ENCODE measurements at regions not wholly inside any gene's neighbourhood (a gene's known extent, or its start where the extent isn't known, plus 50 kb on each side); places are given as distances from the start of the nearest gene placed in this dataset.

DNA sequence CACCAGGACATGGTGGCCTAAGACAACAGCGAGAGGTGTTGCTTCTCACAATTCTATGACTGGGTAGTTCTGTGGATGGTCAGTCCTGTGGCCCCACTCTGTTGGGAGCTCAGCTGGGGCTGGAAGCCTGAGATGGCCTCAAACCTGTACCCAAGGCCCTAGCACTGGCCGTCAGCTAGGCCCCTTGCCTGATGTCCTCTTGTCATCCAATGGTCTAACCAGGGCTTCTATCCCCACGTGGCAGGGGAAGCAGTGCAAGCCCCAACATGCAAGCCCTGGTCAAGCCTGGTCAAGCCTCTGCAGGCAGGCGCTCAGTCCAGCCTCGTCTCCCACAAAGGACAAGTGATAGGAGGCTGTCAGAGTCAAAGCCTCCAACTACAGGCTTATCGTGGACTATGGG, 196.5 kb upstream of the CST7 start:
- ChIA-PET CTCF (no interaction called here), POLR2A (no interaction called here)
- Mint-ChIP-seq H3K4me1 (peaks cover 3% of the 10 kb centered on the region), H3K27ac (no peak overlapping the region), H3K27me3 (peaks cover 2% of the 10 kb centered on the region), H3K4me3 (no peak overlapping the region), H3K36me3 (ENCODE audit: low read depth) (no peaks in the 10 kb centered on the region), H3K9me3 (ENCODE audit: low read depth) (no peaks in the 10 kb centered on the region)
- intact Hi-C loops (cut with DNase I, micrococcal nuclease), result no loop called here
- ATAC-seq, result no peak
- no peak for DNase-seq

DNA sequence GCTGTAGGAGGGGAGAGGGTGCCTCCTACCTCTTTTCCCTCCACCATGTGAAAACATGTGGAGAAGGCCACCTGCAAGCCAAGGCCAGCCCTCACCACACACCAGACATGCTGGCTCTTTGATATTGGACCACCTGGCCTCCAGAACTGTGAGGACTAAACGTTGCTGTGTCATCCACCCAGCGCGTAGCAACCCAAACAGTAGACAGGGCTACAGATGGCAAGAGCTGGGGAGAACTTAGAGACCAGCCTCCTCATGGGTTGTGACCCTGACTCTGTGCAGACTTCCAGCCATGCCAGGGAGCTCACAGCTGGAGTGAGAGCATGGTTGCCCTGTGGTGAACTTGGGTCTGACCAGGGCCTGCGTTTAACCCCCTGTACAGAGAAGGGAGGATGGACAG, 195.9 kb upstream of the CST7 start:
- Mint-ChIP-seq H3K9me3 (ENCODE audit: low read depth) (no peaks in the 10 kb centered on the region), H3K4me3 (no peak overlapping the region), H3K27ac (no peak overlapping the region), H3K36me3 (ENCODE audit: low read depth) (no peaks in the 10 kb centered on the region), H3K4me1 (no peaks in the 10 kb centered on the region), H3K27me3 (peaks cover 2% of the 10 kb centered on the region)
- ATAC-seq, result no peak
- DNase-seq, result no peak
- POLR2A ChIA-PET, result no interaction called here
- CTCF ChIA-PET, result no interaction called here
- intact Hi-C loops (cut with DNase I, micrococcal nuclease), result no loop called here

DNA sequence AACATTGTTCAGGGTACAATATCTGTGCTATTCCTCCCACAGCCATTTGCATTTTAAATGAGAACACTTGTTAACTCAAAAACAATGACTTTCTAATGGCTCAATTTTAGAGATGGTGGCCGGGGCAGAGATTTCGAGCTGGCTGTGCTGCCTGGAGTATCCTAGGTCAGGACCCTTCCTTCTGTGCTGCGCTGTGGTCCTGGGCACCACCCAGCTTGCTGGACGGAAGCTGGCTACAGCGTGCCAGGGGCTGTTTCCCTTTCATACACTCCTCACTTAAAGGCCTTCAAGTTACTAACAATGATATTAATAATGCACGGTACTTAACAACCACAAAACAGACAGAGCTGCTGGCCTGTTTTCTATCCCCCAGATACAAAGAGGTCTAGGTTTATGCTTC, 194.4 kb upstream of the CST7 start:
- ChIA-PET CTCF (no interaction called here), POLR2A (no interaction called here)
- Mint-ChIP-seq H3K9me3 (ENCODE audit: low read depth) (no peaks in the 10 kb centered on the region), H3K36me3 (ENCODE audit: low read depth) (no peaks in the 10 kb centered on the region), H3K27ac (no peak overlapping the region), H3K27me3 (peaks cover 2% of the 10 kb centered on the region), H3K4me3 (no peak overlapping the region), H3K4me1 (no peaks in the 10 kb centered on the region)
- intact Hi-C loops (cut with DNase I, micrococcal nuclease), result no loop called here
- ATAC-seq (no peak), DNase-seq (no peak)

DNA sequence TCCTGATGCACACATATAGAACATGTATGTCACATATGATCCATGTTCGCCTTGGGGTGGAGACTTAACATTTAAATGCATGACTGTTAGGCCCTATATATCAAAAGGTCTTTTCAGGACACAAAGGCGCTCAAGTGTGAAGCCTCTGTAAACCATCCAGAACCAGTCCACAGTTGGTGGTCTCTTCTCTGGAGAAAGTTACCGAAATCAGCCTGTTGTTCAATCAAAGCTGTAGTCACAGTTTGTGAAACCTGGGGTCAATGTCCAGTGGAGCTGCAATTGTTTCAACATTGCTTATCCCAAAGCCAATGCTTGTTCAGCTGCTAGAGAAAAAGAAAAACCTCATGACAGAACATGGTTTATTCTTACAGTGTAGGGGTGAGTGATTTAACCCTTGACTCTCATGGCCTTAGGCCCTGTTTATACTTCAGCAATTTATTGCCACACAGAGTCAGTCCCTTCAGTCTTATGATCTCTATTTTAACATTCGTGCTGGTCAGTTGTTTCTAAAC, 193.6 kb upstream of the CST7 start:
- no peak for DNase-seq
- Mint-ChIP-seq H3K4me3 (no peak overlapping the region), H3K4me1 (no peaks in the 10 kb centered on the region), H3K27ac (no peak overlapping the region), H3K27me3 (peaks cover 2% of the 10 kb centered on the region), H3K36me3 (ENCODE audit: low read depth) (no peaks in the 10 kb centered on the region), H3K9me3 (ENCODE audit: low read depth) (no peaks in the 10 kb centered on the region)
- POLR2A ChIA-PET, result no interaction called here
- intact Hi-C loops (cut with DNase I, micrococcal nuclease), result no loop called here
- CTCF ChIA-PET, result no interaction called here
- ATAC-seq, result no peak

DNA sequence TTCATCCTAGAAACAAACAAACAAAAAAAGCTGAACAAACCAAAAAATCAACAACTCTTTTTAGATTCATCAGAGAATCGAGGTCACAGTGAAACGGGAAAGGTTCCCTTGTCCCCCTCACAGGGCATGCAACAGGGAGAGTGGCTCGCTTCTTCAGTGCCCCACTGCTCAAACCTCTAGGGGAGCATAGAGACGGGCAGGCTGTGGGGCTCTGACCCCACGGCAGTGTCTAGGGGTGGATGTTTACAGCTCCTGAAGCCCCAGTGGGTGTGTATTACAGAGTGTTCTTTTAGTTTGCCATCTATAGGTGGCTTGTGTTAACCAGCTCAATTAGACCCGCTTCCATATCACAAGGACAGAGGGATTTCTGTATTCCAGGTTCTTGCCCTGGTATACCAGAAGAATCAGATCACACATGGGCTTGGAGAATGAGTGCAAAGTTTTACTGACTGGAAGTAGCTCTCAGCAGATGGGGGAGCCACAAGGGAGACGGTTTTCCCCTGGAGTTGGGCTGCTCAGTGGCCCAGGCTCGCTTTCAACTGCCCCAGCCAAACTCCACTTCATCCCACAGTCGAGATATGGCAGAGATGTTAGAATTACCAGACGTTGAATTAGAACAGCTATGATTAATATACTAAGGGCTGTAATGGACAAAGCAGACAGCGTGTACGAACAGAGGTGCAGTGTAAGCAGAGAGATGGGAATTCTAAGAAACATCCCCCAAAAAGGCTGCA, 192.6 kb upstream of the CST7 start:
- intact Hi-C loops (cut with DNase I, micrococcal nuclease), result no loop called here
- ATAC-seq, result no peak
- ChIA-PET POLR2A (no interaction called here), CTCF (no interaction called here)
- H3K4me3 Mint-ChIP-seq, result no peak overlapping the region
- no peaks in the 10 kb centered on the region for H3K36me3 Mint-ChIP-seq (ENCODE audit: low read depth)
- DNase-seq, result no peak
- H3K9me3 Mint-ChIP-seq (ENCODE audit: low read depth), result no peaks in the 10 kb centered on the region
- H3K4me1 Mint-ChIP-seq, result no peaks in the 10 kb centered on the region
- H3K27me3 Mint-ChIP-seq, result peaks cover 2% of the 10 kb centered on the region
- H3K27ac Mint-ChIP-seq, result no peak overlapping the region

DNA sequence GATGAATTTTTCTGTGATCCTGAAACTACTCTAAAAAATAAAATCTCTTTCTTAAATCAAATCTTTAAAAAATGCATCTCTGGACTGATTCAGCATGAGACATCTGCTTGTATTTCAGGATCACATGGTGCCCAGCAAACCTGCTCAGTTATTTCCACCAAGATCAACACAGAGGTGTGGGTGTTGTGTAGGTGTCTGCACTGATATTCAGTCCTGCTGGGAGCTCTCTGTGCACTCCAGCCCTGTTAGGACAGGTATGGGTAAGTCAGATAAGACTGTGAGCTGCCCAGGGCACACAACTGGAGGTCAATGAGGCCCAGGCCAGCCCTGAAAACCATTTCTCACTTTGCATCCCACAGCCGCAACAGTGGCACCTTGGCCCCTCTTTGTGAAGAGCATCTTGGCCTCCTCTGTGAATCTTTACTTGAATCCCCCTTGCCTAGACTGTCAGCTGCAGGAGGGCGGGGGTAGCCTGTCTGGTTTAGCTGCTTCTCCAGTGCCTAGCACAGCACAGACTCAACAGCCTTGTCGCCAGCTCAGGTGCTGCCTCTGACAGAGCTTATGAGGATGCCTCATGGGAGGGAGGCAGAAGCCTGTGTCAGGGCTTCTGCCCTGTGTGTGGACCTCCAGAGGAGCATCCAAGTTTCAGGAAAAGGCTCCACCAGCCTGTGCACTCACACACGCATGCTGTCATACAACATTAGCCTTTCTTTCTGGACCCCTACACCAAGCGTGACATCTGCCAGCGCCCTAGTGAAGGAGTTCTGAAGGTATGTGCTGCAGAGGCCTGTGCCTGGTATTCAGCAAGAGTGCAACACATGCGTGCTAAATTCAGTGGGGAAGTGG, 187.6 kb upstream of the CST7 start:
- intact Hi-C loops (cut with DNase I, micrococcal nuclease), result no loop called here
- ATAC-seq (no peak), DNase-seq (no peak)
- Mint-ChIP-seq H3K4me1 (no peaks in the 10 kb centered on the region), H3K4me3 (no peak overlapping the region), H3K27me3 (peaks cover 5% of the 10 kb centered on the region), H3K36me3 (ENCODE audit: low read depth) (no peaks in the 10 kb centered on the region), H3K9me3 (ENCODE audit: low read depth) (no peaks in the 10 kb centered on the region), H3K27ac (no peak overlapping the region)
- POLR2A ChIA-PET, result no interaction called here
- CTCF ChIA-PET, result no interaction called here

DNA sequence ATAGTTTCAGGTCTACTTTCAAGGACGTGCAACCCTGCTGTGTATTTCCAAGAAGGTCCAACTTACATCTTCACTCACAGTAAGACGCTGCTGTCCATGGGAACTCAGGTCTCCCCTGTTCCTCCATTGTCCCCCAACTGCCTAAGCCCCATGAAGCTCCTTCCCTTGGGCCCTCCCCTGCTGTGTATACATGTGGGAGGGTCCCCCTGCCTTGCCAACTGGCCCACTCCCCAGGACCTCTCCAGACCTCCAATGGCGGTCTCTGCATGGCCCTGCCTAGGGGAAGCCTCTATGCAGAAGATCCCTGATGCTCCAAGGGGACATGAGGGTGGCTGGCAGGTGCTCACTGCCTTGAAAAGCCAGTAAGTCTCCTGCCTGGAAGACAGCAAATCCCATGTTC, 186.7 kb upstream of the CST7 start:
- no peaks in the 10 kb centered on the region for H3K36me3 Mint-ChIP-seq (ENCODE audit: low read depth)
- peaks cover 3% of the 10 kb centered on the region for H3K27me3 Mint-ChIP-seq
- CTCF ChIA-PET, result no interaction called here
- intact Hi-C loops (cut with DNase I, micrococcal nuclease), result no loop called here
- POLR2A ChIA-PET, result no interaction called here
- ATAC-seq, result no peak
- no peak overlapping the region for H3K4me3 Mint-ChIP-seq
- no peaks in the 10 kb centered on the region for H3K9me3 Mint-ChIP-seq (ENCODE audit: low read depth)
- DNase-seq, result no peak
- no peaks in the 10 kb centered on the region for H3K4me1 Mint-ChIP-seq
- no peak overlapping the region for H3K27ac Mint-ChIP-seq

DNA sequence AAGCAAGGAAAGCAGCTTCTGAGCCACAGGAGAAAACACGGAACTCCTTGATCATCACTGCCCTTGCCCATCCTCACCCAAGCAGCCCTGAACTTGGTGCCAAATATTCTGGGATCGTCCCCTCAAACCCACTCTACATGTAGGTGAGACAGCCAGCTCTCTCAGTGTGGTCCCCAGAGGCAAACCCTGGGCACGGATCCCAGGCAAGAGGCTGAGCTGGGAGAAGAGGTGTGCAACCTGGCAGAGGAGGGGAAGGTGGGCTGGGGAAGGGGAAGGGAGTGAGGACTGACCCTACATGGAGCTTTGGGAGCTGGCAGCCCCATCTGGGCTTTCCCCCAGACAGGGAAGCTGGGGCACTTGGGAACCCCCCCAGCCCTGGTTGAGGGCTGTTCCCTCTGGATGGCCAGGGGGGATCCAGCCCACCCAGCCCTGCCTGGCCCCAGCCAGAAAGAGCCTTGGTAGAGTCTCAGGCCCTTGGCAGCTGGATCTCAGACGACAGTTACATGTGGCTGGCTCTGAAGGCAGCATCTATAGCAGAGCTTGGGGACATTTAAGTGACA, 186.2 kb upstream of the CST7 start:
- no peak overlapping the region for H3K27ac Mint-ChIP-seq
- no peak overlapping the region for H3K4me3 Mint-ChIP-seq
- no peaks in the 10 kb centered on the region for H3K9me3 Mint-ChIP-seq (ENCODE audit: low read depth)
- peaks cover 3% of the 10 kb centered on the region for H3K27me3 Mint-ChIP-seq
- H3K4me1 Mint-ChIP-seq, result no peaks in the 10 kb centered on the region
- no peaks in the 10 kb centered on the region for H3K36me3 Mint-ChIP-seq (ENCODE audit: low read depth)
- DNase-seq (no peak), ATAC-seq (no peak)
- ChIA-PET POLR2A (no interaction called here), CTCF (no interaction called here)
- intact Hi-C loops (cut with DNase I, micrococcal nuclease), result no loop called here

DNA sequence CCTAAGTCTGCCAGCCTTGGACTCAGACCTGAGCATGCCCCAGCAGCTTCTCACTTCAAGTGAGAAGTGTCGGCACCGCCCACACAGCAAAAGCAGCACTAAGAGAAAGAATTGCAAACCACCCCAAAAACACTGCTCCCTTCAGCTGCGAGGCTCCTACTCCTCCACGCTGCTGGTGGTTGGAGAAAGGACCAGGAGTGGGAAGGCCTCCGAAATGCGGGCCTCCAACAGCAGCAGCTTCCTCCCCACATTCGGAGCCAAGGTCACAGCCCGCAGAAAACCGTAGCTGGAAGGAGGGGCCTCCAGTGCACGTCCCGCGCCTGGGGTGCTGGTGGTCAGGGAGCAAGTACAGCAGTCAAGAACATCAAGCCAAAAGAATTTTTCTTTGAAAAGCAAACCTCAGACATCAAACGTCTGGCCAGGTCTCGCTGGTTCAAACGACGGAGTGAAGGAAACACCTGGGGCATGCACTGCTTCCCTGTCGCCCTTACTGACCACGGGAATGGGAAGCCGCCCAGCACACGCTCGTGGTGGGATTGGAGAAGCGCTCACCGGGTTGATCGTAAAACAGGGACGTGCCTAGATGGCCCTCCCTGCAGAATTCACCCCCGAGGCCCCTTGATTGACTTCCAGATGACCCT, 185.6 kb upstream of the CST7 start:
- H3K4me3 Mint-ChIP-seq, result no peak overlapping the region
- no peaks in the 10 kb centered on the region for H3K36me3 Mint-ChIP-seq (ENCODE audit: low read depth)
- no peak for DNase-seq
- H3K27me3 Mint-ChIP-seq, result peaks cover 3% of the 10 kb centered on the region
- intact Hi-C loops (cut with DNase I, micrococcal nuclease), result no loop called here
- ATAC-seq, result peak; percentile 9
- H3K9me3 Mint-ChIP-seq (ENCODE audit: low read depth), result no peaks in the 10 kb centered on the region
- H3K4me1 Mint-ChIP-seq, result no peaks in the 10 kb centered on the region
- CTCF ChIA-PET, result no interaction called here
- H3K27ac Mint-ChIP-seq, result no peak overlapping the region
- POLR2A ChIA-PET, result no interaction called here

DNA sequence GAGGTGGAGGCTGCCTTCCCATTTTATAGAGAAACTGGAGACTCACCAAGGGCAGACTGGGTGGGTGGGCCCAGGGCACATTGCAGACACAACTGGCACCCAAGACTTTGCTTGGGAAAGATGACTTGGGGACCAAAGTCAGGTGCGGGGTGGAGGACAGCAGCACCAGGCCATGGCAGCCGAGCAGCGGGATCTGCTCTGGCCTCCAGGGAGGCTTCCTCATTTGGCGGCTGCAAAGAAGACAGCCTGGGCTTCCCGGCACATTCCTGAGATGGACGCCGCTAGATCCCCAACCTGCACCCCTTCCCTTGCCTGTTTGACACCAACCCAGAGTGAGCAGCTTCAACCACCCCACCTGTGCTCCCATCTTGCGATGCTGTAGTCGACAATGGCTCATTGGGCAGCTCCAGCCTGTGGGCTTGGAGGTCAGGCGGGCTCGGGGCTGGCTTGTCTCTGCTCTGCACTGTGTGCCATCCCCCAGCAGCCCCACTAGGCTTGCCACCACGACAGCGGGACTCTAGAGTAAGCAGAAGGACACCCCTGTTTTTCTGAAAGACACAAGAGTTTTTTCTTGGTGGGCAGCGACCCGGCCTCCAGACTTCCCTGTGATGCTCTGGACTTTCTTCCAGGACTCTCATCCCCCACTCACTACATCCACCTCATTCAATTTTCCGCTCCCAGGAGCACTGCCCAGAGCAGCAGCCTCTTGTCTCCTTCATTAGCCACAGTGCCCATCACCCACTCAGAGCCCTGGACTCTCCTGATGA, 184.9 kb upstream of the CST7 start:
- Mint-ChIP-seq H3K27me3 (peaks cover 3% of the 10 kb centered on the region), H3K4me3 (no peak overlapping the region), H3K9me3 (ENCODE audit: low read depth) (no peaks in the 10 kb centered on the region), H3K4me1 (no peaks in the 10 kb centered on the region), H3K27ac (no peak overlapping the region), H3K36me3 (ENCODE audit: low read depth) (no peaks in the 10 kb centered on the region)
- ChIA-PET CTCF (no interaction called here), POLR2A (no interaction called here)
- no peak for ATAC-seq
- intact Hi-C loops (cut with DNase I, micrococcal nuclease), result no loop called here
- no peak for DNase-seq

DNA sequence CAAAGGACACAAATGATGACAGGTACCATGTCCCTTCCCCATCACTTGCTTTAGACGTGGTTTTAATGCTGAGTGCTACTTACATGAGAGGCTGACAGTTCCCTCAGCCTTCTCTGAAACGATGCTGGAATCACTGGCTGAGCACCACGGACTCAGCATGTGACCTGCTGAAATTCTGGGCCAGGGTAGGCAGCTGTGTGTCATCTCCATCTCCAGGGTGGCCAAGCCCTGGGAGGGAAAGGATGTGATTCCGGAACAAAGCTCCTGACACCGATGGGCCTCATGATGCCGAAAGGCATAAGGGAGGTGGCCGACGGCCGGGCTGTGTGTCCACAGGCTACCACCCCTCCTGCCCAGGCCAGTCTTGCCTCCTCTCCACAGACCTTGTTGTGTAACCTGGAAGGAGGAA, 184.3 kb upstream of the CST7 start:
- peaks cover 3% of the 10 kb centered on the region for H3K27me3 Mint-ChIP-seq
- ChIA-PET CTCF (interaction anchor here (0.7 kb wide), 1 partner anchor 124 kb away, joined by 4 read pairs; no protein-coding TSS in a partner anchor), POLR2A (no interaction called here)
- H3K27ac Mint-ChIP-seq, result no peak overlapping the region
- intact Hi-C loops (cut with DNase I, micrococcal nuclease), result no loop called here
- no peak for ATAC-seq
- DNase-seq, result no peak
- no peaks in the 10 kb centered on the region for H3K4me1 Mint-ChIP-seq
- no peaks in the 10 kb centered on the region for H3K9me3 Mint-ChIP-seq (ENCODE audit: low read depth)
- no peak overlapping the region for H3K4me3 Mint-ChIP-seq
- H3K36me3 Mint-ChIP-seq (ENCODE audit: low read depth), result no peaks in the 10 kb centered on the region
